ENCODE measurements at regions not wholly inside any gene's neighbourhood (a gene's known extent, or its start where the extent isn't known, plus 50 kb on each side); places are given as distances from the start of the nearest gene placed in this dataset.
"Not testable (repeated sequence)": the region's sequence is repeated elsewhere in the genome, so short reads cannot be mapped to it uniquely, and the experiment has no call there.

GRCh38 chr5:112472614-112473013, 53.5 kb upstream of the EPB41L4A start:
- Histone ChIP-seq H3K4me1 (ENCODE audit: control insufficient read depth, insufficient read depth, low read length) (no peaks in the 10 kb centered on the region), H3K36me3 (ENCODE audit: control insufficient read depth, insufficient read depth, low read length) (no peaks in the 10 kb centered on the region), H3K9ac (ENCODE audit: low read depth, low read length) (no peak overlapping the region), H3K4me3 (ENCODE audit: low read depth, low read length) (no peak overlapping the region), H3K27me3 (ENCODE audit: control insufficient read depth, insufficient read depth, low read length) (no peaks in the 10 kb centered on the region), H3K9me3 (ENCODE audit: control insufficient read depth, insufficient read depth, low read length) (no peaks in the 10 kb centered on the region)

GRCh38 chr5:112473989-112474388, 54.9 kb upstream of the EPB41L4A start:
- Histone ChIP-seq H3K9ac (ENCODE audit: low read depth, low read length) (no peak overlapping the region), H3K27me3 (ENCODE audit: control insufficient read depth, insufficient read depth, low read length) (no peaks in the 10 kb centered on the region), H3K9me3 (ENCODE audit: control insufficient read depth, insufficient read depth, low read length) (no peaks in the 10 kb centered on the region), H3K4me3 (ENCODE audit: low read depth, low read length) (no peak overlapping the region), H3K4me1 (ENCODE audit: control insufficient read depth, insufficient read depth, low read length) (no peaks in the 10 kb centered on the region), H3K36me3 (ENCODE audit: control insufficient read depth, insufficient read depth, low read length) (no peaks in the 10 kb centered on the region)

- Histone ChIP-seq H3K4me3 (ENCODE audit: low read depth, low read length) (no peak overlapping the region), H3K27me3 (ENCODE audit: control insufficient read depth, insufficient read depth, low read length) (no peaks in the 10 kb centered on the region), H3K4me1 (ENCODE audit: control insufficient read depth, insufficient read depth, low read length) (no peaks in the 10 kb centered on the region), H3K9me3 (ENCODE audit: control insufficient read depth, insufficient read depth, low read length) (no peaks in the 10 kb centered on the region), H3K36me3 (ENCODE audit: control insufficient read depth, insufficient read depth, low read length) (no peaks in the 10 kb centered on the region), H3K9ac (ENCODE audit: low read depth, low read length) (no peak overlapping the region)
Observed at GRCh38 chr5:112475747-112476365, 56.8 kb upstream of the EPB41L4A start.

- H3K4me3 ChIP-seq (ENCODE audit: low read depth, low read length) = no peak overlapping the region
- no peak overlapping the region for H3K9ac ChIP-seq (ENCODE audit: low read depth, low read length)
- no peaks in the 10 kb centered on the region for H3K27me3 ChIP-seq (ENCODE audit: control insufficient read depth, insufficient read depth, low read length)
- H3K4me1 ChIP-seq (ENCODE audit: control insufficient read depth, insufficient read depth, low read length) = no peaks in the 10 kb centered on the region
- H3K9me3 ChIP-seq (ENCODE audit: control insufficient read depth, insufficient read depth, low read length) = no peaks in the 10 kb centered on the region
- no peaks in the 10 kb centered on the region for H3K36me3 ChIP-seq (ENCODE audit: control insufficient read depth, insufficient read depth, low read length)
Observed at GRCh38 chr5:112479418-112479817, 60.3 kb upstream of the EPB41L4A start.

- Histone ChIP-seq H3K27me3 (ENCODE audit: control insufficient read depth, insufficient read depth, low read length) (no peaks in the 10 kb centered on the region), H3K36me3 (ENCODE audit: control insufficient read depth, insufficient read depth, low read length) (no peaks in the 10 kb centered on the region), H3K9ac (ENCODE audit: low read depth, low read length) (no peak overlapping the region), H3K4me3 (ENCODE audit: low read depth, low read length) (no peak overlapping the region), H3K9me3 (ENCODE audit: control insufficient read depth, insufficient read depth, low read length) (no peaks in the 10 kb centered on the region), H3K4me1 (ENCODE audit: control insufficient read depth, insufficient read depth, low read length) (no peaks in the 10 kb centered on the region)
Observed at GRCh38 chr5:112480501-112480900, 61.4 kb upstream of the EPB41L4A start.

GRCh38 chr5:112483704-112484103, 64.6 kb upstream of the EPB41L4A start:
- no peaks in the 10 kb centered on the region for H3K36me3 ChIP-seq (ENCODE audit: control insufficient read depth, insufficient read depth, low read length)

GRCh38 chr5:112485934-112486355, 66.9 kb upstream of the EPB41L4A start:
- Histone ChIP-seq H3K9me3 (ENCODE audit: control insufficient read depth, insufficient read depth, low read length) (no peaks in the 10 kb centered on the region), H3K36me3 (ENCODE audit: control insufficient read depth, insufficient read depth, low read length) (no peaks in the 10 kb centered on the region), H3K4me1 (ENCODE audit: control insufficient read depth, insufficient read depth, low read length) (no peaks in the 10 kb centered on the region), H3K4me3 (ENCODE audit: low read depth, low read length) (no peak overlapping the region), H3K9ac (ENCODE audit: low read depth, low read length) (no peak overlapping the region), H3K27me3 (ENCODE audit: control insufficient read depth, insufficient read depth, low read length) (no peaks in the 10 kb centered on the region)

More at GRCh38 chr5:112483704-112484103, 64.6 kb upstream of the EPB41L4A start:
- Histone ChIP-seq H3K4me1 (ENCODE audit: control insufficient read depth, insufficient read depth, low read length) (no peaks in the 10 kb centered on the region), H3K27me3 (ENCODE audit: control insufficient read depth, insufficient read depth, low read length) (no peaks in the 10 kb centered on the region), H3K4me3 (ENCODE audit: low read depth, low read length) (no peak overlapping the region), H3K9me3 (ENCODE audit: control insufficient read depth, insufficient read depth, low read length) (no peaks in the 10 kb centered on the region), H3K9ac (ENCODE audit: low read depth, low read length) (no peak overlapping the region)

GRCh38 chr5:112491257-112491656, 72.2 kb upstream of the EPB41L4A start:
- Histone ChIP-seq H3K36me3 (ENCODE audit: control insufficient read depth, insufficient read depth, low read length) (no peaks in the 10 kb centered on the region), H3K9ac (ENCODE audit: low read depth, low read length) (no peak overlapping the region), H3K27me3 (ENCODE audit: control insufficient read depth, insufficient read depth, low read length) (no peaks in the 10 kb centered on the region), H3K4me3 (ENCODE audit: low read depth, low read length) (no peak overlapping the region), H3K4me1 (ENCODE audit: control insufficient read depth, insufficient read depth, low read length) (no peaks in the 10 kb centered on the region), H3K9me3 (ENCODE audit: control insufficient read depth, insufficient read depth, low read length) (no peaks in the 10 kb centered on the region)

- Histone ChIP-seq H3K9me3 (ENCODE audit: control insufficient read depth, insufficient read depth, low read length) (no peaks in the 10 kb centered on the region), H3K27me3 (ENCODE audit: control insufficient read depth, insufficient read depth, low read length) (no peaks in the 10 kb centered on the region), H3K9ac (ENCODE audit: low read depth, low read length) (no peak overlapping the region), H3K36me3 (ENCODE audit: control insufficient read depth, insufficient read depth, low read length) (no peaks in the 10 kb centered on the region), H3K4me3 (ENCODE audit: low read depth, low read length) (no peak overlapping the region), H3K4me1 (ENCODE audit: control insufficient read depth, insufficient read depth, low read length) (no peaks in the 10 kb centered on the region)
Observed at GRCh38 chr5:112492291-112492690, 73.2 kb upstream of the EPB41L4A start.

GRCh38 chr5:112503749-112504501, 84.8 kb upstream of the EPB41L4A start:
- not testable (repeated sequence) for H3K9ac ChIP-seq (ENCODE audit: low read depth, low read length); H3K36me3 ChIP-seq (ENCODE audit: control insufficient read depth, insufficient read depth, low read length); H3K27me3 ChIP-seq (ENCODE audit: control insufficient read depth, insufficient read depth, low read length); H3K9me3 ChIP-seq (ENCODE audit: control insufficient read depth, insufficient read depth, low read length); H3K4me1 ChIP-seq (ENCODE audit: control insufficient read depth, insufficient read depth, low read length); H3K4me3 ChIP-seq (ENCODE audit: low read depth, low read length)

GRCh38 chr5:112509097-112509496, 90.0 kb upstream of the EPB41L4A start:
- not testable (repeated sequence) for H3K36me3 ChIP-seq (ENCODE audit: control insufficient read depth, insufficient read depth, low read length)

GRCh38 chr5:112511920-112512319, 92.8 kb upstream of the EPB41L4A start:
- Histone ChIP-seq H3K9ac (ENCODE audit: low read depth, low read length) (no peak overlapping the region), H3K36me3 (ENCODE audit: control insufficient read depth, insufficient read depth, low read length) (no peaks in the 10 kb centered on the region), H3K4me3 (ENCODE audit: low read depth, low read length) (no peak overlapping the region), H3K27me3 (ENCODE audit: control insufficient read depth, insufficient read depth, low read length) (no peaks in the 10 kb centered on the region), H3K9me3 (ENCODE audit: control insufficient read depth, insufficient read depth, low read length) (peaks cover 5% of the 10 kb centered on the region), H3K4me1 (ENCODE audit: control insufficient read depth, insufficient read depth, low read length) (no peaks in the 10 kb centered on the region)

More at GRCh38 chr5:112509097-112509496, 90.0 kb upstream of the EPB41L4A start:
- not testable (repeated sequence) for H3K9me3 ChIP-seq (ENCODE audit: control insufficient read depth, insufficient read depth, low read length); H3K4me1 ChIP-seq (ENCODE audit: control insufficient read depth, insufficient read depth, low read length); H3K4me3 ChIP-seq (ENCODE audit: low read depth, low read length); H3K9ac ChIP-seq (ENCODE audit: low read depth, low read length); H3K27me3 ChIP-seq (ENCODE audit: control insufficient read depth, insufficient read depth, low read length)
